ENCODE measurements at regions not wholly inside any gene's neighbourhood (a gene's known extent, or its start where the extent isn't known, plus 50 kb on each side); places are given as distances from the start of the nearest gene placed in this dataset.

GRCh38 chr4:56148428-56148827 lies 199.7 kb downstream of the CEP135 start:
- Histone ChIP-seq H3K79me2 (ENCODE audit: insufficient read depth, low read length) (no peaks in the 10 kb centered on the region), H3K4me2 (ENCODE audit: insufficient read depth, low read length) (no peak overlapping the region), H3K9me3 (ENCODE audit: low read depth, low read length) (no peaks in the 10 kb centered on the region), H2AFZ (ENCODE audit: low read length) (no peak overlapping the region), H3K36me3 (ENCODE audit: insufficient read depth, low read length) (no peaks in the 10 kb centered on the region), H3K4me3 (ENCODE audit: insufficient read depth, low read length) (no peak overlapping the region), H4K20me1 (ENCODE audit: insufficient read depth, low read length) (no peaks in the 10 kb centered on the region), H3K27ac (ENCODE audit: low read depth, low read length) (no peak overlapping the region), H3K4me1 (ENCODE audit: insufficient read depth, low read length) (no peaks in the 10 kb centered on the region), H3K27me3 (ENCODE audit: insufficient read depth, low read length) (no peaks in the 10 kb centered on the region)
- DNase-seq (ENCODE audit: insufficient read length, low spot score, missing footprints) = no peak
- TF ChIP-seq CTCF (IDR thresholded peaks at IDR 0.05; ENCODE audit: extremely low read depth, low read depth, low read length) = no peak

- Histone ChIP-seq H3K4me1 (ENCODE audit: insufficient read depth, low read length) (no peaks in the 10 kb centered on the region), H2AFZ (ENCODE audit: low read length) (no peak overlapping the region), H3K36me3 (ENCODE audit: insufficient read depth, low read length) (no peaks in the 10 kb centered on the region), H3K4me3 (ENCODE audit: insufficient read depth, low read length) (no peak overlapping the region), H3K27me3 (ENCODE audit: insufficient read depth, low read length) (no peaks in the 10 kb centered on the region), H3K9me3 (ENCODE audit: low read depth, low read length) (no peaks in the 10 kb centered on the region), H3K79me2 (ENCODE audit: insufficient read depth, low read length) (no peaks in the 10 kb centered on the region), H3K4me2 (ENCODE audit: insufficient read depth, low read length) (no peak overlapping the region), H4K20me1 (ENCODE audit: insufficient read depth, low read length) (no peaks in the 10 kb centered on the region), H3K27ac (ENCODE audit: low read depth, low read length) (no peak overlapping the region)
- TF ChIP-seq CTCF (IDR thresholded peaks at IDR 0.05; ENCODE audit: extremely low read depth, low read depth, low read length) = no peak
- DNase-seq (ENCODE audit: insufficient read length, low spot score, missing footprints) = no peak
These were observed 198.6 kb downstream of the CEP135 start for GRCh38 chr4:56147371-56147770.

- H3K4me1 ChIP-seq (ENCODE audit: insufficient read depth, low read length) = no peaks in the 10 kb centered on the region
- no peaks in the 10 kb centered on the region for H4K20me1 ChIP-seq (ENCODE audit: insufficient read depth, low read length)
- no peak for TF ChIP-seq CTCF (IDR thresholded peaks at IDR 0.05; ENCODE audit: extremely low read depth, low read depth, low read length)
- H3K4me3 ChIP-seq (ENCODE audit: insufficient read depth, low read length) = no peak overlapping the region
- no peaks in the 10 kb centered on the region for H3K27me3 ChIP-seq (ENCODE audit: insufficient read depth, low read length)
- DNase-seq (ENCODE audit: insufficient read length, low spot score, missing footprints) = no peak
- no peak overlapping the region for H3K27ac ChIP-seq (ENCODE audit: low read depth, low read length)
- no peaks in the 10 kb centered on the region for H3K79me2 ChIP-seq (ENCODE audit: insufficient read depth, low read length)
- H3K4me2 ChIP-seq (ENCODE audit: insufficient read depth, low read length) = no peak overlapping the region
- no peak overlapping the region for H2AFZ ChIP-seq (ENCODE audit: low read length)
- no peaks in the 10 kb centered on the region for H3K9me3 ChIP-seq (ENCODE audit: low read depth, low read length)
- no peaks in the 10 kb centered on the region for H3K36me3 ChIP-seq (ENCODE audit: insufficient read depth, low read length)
These were observed 198.2 kb downstream of the CEP135 start for GRCh38 chr4:56146956-56147355.

GRCh38 chr4:56142088-56142487 lies 193.3 kb downstream of the CEP135 start:
- no peaks in the 10 kb centered on the region for H3K79me2 ChIP-seq (ENCODE audit: insufficient read depth, low read length)
- H3K4me1 ChIP-seq (ENCODE audit: insufficient read depth, low read length) = no peaks in the 10 kb centered on the region
- H3K4me2 ChIP-seq (ENCODE audit: insufficient read depth, low read length) = no peak overlapping the region
- no peaks in the 10 kb centered on the region for H4K20me1 ChIP-seq (ENCODE audit: insufficient read depth, low read length)
- TF ChIP-seq CTCF (IDR thresholded peaks at IDR 0.05; ENCODE audit: extremely low read depth, low read depth, low read length) = no peak
- no peak overlapping the region for H3K4me3 ChIP-seq (ENCODE audit: insufficient read depth, low read length)
- no peak overlapping the region for H2AFZ ChIP-seq (ENCODE audit: low read length)
- H3K27ac ChIP-seq (ENCODE audit: low read depth, low read length) = no peak overlapping the region
- no peaks in the 10 kb centered on the region for H3K9me3 ChIP-seq (ENCODE audit: low read depth, low read length)
- no peaks in the 10 kb centered on the region for H3K27me3 ChIP-seq (ENCODE audit: insufficient read depth, low read length)
- H3K36me3 ChIP-seq (ENCODE audit: insufficient read depth, low read length) = no peaks in the 10 kb centered on the region
- no peak for DNase-seq (ENCODE audit: insufficient read length, low spot score, missing footprints)
